ENCODE measurements at regions not wholly inside any gene's neighbourhood (a gene's known extent, or its start where the extent isn't known, plus 50 kb on each side); places are given as distances from the start of the nearest gene placed in this dataset.
"Not testable (repeated sequence)": the region's sequence is repeated elsewhere in the genome, so short reads cannot be mapped to it uniquely, and the experiment has no call there.

DNA sequence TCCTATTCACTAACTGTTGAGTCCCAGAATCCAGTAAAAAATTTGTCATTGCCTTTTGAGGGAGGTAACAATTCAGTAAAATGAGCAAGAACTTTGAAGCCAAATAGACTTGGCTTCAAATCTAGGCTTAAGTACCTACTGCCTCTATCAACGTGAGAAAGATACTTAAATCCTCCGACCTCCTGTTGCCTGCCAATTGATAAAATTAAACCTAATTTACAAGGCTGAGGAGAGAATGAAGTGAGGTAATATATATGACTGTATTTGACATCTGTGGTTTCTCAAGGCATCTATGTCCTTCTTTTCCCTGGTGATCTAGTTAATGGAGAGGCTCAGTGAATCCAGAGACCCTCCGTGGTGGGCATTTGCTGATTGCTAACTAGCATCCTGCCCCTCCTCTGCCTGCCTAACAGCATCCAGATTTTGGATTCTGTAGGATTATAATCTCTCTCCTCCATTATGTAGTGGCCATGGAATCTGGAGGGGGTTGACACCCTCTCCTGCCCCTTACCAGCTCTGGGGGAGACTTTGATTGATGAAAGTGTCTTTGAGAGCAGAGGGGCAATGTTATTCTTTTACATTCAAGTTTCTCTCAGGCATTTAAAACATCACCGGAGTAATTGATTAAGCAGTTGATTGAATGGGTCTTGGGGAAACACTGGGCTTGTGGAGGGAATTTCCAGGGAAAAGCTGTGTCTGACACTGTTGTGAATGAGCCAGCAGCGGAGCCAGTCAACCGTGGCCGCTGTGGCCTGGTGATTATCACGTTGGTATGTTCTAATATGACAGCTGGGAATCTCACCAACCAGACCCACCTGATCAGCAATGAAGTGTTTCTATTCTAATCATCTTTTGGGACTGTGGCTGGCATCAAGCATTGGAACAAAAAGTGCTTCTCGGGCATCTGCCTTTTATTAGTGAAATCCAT is 140.7 kb upstream of the FAM78B start:
- no peak for DNase-seq (ENCODE audit: low spot score)

DNA sequence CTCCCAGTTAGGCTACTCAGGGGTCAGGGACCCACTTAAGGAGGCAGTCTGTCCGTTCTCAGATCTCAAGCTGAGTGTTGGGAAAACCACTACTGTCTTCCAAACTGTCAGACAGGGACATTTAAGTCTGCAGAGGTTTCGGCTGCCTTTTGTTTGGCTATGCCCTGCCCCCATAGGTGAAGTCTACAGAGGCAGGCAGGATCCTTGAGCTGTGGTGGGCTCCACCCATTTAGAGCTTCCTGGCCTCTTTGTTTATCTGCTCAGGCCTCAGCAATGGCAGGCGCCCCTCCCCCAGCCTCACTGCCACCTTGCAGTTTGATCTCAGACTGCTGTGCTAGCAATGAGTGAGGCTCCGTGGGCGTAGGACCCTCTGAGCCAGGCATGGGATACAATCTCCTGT is 149.5 kb upstream of the FAM78B start:
- DNase-seq (ENCODE audit: low spot score), result not testable (repeated sequence)

DNA sequence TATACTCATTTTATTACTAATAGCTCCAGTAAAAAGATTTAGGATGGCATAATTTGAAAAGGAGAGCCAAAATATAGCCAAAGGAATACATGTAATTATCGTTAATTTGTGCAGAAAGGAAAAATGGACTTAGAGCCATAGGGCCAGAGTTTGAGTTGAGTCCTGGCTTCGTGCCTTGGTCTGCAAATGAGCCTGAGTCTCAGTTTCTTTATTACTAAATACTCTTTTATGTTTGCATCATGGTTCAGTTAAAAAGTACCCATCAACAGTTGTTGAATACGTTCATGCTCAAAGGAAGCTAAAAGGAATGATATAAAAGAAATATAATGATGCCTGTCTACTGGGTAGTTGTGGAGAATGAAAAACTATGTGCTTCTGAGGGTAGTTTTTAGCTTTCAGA is 155.7 kb upstream of the FAM78B start:
- no peak for DNase-seq (ENCODE audit: low spot score)

DNA sequence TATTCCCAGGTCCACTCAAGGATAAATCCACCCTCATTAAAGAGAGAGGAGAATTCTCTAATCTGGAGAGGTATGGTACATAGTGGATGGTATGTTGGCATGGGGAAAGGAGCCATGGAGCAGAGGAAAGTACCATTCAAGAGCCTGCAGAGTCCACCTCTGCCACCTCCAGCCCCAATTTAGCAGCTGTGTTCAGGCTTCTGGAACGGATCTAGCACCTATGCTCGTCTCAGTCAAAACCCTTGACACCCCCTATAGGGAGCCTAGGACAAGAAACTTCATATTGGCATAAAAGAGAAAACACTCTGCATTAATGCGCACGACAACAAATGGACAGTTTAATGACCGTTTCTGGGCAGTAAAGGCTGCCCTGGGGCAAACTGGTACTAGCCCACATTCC is 161.1 kb upstream of the FAM78B start:
- no peak for DNase-seq (ENCODE audit: low spot score)

DNA sequence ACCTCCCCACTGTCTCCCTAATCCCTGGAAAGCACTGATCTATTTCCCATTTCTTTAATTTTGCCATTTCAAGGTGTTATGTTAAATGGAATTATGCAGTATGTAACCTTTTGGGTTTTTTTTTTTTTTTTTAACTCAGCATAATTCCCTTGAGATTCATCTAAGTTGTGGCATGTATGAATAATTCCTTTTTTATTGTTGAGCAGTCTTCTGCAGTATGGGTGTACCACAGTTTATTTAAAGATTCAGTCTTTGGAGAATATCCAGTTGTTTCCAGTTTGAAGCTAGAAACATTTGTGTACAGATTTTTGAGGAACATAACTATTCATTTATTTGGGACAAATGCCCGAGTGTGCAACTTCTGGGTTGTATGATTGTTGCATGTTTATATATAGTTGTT is 162.2 kb upstream of the FAM78B start:
- no peak for DNase-seq (ENCODE audit: low spot score)

DNA sequence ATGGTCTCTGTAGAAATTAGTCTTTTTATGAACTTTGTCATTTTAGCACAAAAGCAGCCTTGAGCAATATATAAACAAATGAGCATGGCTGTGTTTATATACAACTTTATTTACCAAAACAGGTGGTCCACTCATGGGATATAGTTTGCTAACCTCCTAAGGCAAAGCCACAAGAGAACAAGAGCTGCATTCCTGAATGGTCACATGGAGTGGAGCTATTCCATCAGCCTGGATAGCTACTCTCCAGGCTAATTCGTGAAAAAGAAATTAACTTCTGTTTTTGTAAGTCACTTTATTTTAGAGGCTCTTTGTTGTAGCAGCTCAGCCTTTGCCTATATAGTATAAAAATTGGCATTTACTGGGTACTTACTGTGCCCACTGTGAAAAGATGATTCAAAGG is 163.3 kb upstream of the FAM78B start:
- no peak for DNase-seq (ENCODE audit: low spot score)

DNA sequence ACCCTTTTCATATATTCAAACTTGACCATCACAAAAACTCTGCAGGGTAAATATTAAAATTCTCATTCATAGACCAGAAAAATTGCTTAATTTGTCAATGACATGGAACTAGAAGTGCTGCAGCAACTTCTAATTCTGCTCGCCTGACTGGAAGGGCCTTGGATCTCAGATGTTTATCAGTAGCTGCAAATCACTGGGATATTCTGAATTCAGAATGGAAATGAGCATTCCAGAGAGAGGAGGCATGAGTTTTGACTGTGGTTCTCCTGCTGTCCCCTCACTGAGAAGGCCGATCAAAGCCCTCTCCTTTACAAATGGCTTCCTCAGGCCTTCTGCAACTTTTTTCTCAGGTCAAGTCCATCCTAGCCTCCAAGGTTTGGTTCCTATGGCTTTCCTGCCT is 171.3 kb upstream of the FAM78B start:
- DNase-seq (ENCODE audit: low spot score), result no peak

DNA sequence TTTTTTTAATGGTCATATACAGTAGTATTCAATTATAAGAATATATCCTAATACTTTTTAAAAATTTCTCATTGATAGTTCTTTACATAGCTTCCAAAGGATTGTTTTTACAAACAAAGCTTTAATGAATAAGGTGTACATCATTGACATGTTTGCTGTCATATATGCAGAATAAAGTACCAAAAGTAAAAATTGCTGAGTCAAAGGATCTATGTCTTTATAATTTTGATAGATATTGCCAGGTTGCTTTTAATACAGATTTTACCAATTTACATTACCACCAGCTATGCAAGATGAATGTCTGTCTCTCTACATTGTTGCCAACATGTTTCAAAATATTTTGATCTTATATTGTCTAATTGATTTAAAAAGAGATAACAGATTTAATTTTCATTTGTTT is 173.9 kb upstream of the FAM78B start:
- no peak for DNase-seq (ENCODE audit: low spot score)

DNA sequence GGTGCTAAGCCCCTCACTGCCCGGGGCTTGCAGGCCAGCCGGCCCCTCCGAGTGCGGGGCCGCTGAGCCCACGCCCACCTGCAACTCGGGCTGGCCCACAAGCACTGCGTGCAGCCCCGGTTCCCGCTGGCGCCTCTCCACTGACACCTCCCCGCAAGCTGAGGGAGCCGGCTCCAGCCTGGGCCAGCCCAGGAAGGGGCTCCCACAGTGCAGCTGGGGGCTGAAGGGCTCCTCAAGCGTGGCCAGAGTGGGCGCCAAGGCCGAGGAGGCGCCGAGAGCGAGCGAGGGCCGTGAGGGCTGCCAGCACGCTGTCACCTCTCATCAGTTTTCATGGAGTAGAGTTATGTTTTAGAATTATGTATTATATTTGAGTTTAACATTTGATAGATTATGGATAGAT is 176.5 kb upstream of the FAM78B start:
- no peak for DNase-seq (ENCODE audit: low spot score)

DNA sequence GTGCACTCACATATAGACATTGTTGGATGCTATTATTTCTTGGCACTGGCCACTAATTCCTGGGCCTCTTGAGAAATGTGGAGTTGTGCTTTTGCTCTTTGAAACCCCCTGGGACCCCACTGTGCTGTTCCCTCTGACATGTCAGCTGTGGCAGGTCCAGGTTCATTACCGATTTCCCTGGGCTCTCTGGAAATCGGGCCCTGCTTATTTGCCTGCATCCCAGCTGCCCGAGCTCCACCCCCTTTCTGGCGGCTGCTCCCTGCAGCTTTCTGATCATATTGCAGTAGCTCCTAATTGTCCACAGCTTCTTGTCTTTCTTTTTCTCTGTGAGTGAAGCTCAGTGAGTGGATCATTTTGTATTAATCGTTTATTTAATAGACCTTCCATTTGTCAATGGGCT is 183.7 kb upstream of the FAM78B start:
- DNase-seq (ENCODE audit: low spot score), result peak; percentile 63

DNA sequence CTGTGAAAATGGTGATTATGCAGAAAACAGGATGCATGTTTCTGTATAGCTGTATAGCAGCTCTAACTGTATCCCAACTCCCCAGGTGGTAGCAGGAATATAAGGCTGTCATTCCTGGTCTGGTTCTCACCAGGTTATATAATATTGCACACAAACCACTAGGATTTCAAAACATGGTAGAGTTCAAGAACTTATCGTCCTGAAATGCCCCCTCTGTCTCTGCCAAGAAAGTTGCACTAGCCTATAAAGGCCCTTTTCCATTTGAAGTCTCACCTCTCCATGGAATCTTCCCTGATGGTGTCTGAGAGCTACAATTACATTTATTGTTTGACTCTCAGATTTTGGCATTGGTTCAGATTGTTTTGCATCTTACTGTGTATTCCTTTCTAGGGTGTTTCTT is 184.9 kb upstream of the FAM78B start:
- DNase-seq (ENCODE audit: low spot score), result no peak

DNA sequence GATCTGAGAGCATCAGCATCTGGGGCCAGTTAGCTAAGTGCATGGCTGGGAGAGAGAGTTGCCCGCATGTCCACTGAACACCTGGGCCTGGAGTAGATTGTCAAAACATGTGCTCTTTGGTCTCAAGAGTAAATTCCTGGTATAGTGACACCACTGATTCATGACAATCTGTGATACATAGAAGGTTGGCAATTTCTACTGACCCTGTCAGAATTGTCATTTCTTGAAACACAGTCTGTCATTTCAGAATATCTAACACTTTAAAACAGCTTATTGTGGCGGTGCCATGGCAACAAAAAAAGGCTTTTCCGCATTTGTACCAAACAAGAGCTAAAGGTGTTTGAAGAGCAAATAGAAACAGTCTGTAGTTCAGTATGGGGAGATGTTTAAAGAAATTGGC is 186.4 kb upstream of the FAM78B start:
- DNase-seq (ENCODE audit: low spot score), result no peak

DNA sequence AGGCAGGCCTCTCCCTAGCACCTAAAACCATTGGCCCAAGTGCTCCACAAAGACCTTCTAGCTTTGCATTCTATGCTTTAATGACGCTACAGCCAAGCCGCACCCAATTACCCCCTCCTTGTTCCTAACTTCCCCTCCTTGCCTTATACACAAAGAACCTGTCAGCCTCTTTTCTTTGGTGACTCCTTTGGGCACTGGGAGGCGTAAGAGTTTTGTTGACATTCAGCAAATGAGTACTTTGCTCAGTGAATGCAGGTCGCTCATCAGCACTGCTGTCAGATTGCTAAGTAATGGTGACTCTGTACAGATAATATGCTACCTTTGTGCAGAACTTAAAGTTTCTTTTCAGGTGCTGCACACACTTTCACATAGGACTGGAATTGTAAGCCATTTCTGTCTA is 187.6 kb upstream of the FAM78B start:
- no peak for DNase-seq (ENCODE audit: low spot score)

DNA sequence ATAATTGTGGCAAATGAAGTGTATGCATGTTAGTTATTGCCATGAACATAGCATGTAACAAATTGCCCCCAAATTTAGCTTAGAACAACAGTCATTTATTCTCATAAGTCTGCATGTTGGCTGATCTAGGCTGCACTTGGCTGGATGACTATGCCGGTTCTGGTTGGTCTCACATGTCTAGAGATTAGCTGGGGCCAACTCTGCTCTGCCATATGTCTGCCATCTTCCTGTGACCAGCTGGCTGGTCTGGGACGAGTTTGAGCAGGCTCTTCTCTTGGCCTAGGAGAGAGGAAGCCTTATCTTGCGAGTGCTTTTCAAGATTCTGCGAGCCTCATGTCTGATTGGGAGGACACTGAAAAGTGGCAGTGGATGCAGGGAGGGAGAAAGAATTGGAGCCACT is 198.3 kb upstream of the FAM78B start:
- DNase-seq (ENCODE audit: low spot score), result no peak

DNA sequence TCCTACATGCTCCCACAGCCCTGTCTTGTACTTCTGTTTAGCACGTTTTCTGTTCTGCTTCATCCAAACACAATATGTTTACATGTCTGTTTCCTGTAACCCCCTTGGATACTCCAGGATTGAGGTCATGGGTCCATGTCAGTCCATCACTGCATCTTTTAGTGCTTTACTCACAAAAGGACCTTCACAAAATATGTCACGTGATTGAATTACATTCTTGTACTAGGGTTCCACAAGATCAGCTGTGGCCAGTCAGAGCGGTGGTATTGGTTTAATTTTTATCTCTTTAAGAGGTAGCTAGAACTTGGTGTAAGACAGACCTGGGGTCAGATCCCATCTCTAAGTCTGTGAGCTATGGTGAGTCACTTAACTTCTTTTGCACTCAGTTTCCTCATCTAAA is 201.2 kb upstream of the FAM78B start:
- DNase-seq (ENCODE audit: low spot score), result no peak

DNA sequence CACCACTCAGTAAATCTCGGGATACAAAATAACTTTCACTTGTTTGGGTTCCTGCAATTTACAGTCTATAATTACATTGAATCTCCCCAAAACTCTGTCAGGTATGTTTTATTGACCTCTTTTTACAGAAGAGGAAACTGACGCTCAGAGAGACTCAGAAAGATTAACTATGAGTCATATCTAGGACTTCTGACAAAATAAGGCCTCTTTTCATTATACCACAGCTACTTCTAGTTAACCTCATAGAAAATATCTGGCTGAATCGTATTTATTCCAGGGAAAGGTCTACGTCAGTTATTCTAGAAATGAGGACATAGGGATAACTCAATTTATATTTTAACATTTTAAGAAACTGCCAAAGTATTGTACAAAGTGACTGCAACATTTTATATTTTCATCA is 211.1 kb upstream of the FAM78B start:
- DNase-seq (ENCODE audit: low spot score), result no peak

DNA sequence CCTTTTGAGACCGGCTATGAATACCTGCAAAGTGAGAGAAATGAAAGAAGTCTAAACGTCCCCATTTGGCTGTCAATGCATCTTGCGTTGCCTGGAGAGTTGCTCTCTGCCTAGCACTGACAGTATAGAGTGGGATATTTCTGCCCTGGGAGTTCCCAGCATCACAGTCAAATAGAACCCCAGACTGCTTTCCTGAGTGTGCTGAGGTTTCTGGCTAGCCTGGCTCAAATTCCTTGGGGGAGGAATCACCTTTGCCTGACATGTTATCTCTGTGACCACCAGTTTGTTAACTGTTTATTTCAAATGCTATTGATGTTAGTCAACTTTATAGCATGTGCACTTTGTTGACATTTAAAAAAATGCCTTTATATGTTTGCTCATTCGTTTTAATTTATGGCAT is 212.0 kb upstream of the FAM78B start:
- DNase-seq (ENCODE audit: low spot score), result no peak

DNA sequence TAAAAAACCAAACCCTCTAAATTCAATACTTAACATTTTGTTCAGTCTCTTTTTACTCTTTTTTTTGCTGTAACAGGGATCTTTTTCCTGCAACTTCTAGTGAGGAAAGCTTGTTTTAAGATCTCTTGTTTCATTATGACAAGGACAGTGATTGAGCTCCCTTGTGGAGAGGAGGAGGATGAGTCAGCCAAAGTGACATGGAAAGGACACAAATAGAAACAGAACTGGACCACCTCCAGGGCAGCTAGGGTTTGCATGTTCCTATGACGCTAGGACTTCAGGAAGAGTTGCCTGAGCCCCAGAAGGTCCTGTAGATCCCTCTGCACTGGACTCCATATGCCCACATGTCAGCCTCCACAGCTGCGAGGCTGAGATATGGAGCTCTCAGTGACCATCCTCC is 212.6 kb upstream of the FAM78B start:
- DNase-seq (ENCODE audit: low spot score), result no peak

DNA sequence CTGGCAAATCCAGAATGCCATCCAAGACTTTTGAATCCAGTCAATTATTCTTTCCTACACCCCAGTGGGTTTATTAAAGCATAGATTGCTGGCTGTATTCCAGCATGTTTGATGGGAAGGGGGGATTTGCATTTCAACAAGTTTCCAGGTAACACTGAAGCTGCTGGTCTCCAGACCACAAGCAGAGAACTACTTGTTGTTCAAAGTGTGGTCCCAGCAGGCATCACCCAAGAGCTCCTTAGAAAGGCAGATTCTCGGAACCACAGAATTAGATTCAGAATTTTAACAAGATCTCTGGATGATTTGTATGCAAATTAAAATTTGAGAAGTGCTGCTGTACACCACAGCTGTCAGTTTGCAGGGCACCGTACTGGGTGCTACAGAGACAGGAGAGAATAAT is 216.3 kb upstream of the FAM78B start:
- DNase-seq (ENCODE audit: low spot score), result no peak

DNA sequence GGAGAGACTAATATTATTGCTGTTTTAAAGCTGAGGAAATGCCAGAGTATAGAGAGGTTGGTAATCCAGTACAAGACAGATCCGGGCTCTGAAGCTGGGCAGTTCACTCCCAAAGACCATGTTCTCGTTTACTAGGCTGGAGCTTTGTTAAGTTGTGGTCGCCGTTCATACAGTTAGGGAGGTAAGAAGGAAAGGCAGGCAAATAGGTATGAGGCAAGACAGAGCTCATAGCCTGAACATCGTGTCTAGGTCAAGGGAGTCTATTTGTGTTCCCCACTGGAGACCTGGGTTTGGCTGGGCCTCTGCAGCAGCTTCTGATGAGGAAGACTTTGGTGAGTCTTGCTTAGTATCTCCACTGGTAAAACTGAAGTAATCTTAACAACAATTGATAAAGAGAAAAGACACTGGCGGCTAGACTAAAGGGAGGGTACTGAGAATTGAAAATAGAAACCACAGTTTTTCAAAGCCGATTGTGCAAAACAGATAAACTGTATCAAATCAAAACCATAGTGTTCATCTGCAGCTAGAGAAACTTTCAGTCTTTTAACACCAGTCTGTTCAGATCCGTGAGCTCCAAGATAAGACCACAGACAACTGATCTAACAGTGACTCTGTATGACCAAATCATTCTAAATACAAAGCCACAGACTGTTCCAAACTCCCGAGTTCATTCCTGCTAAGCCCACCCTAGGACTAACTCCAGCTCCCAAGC is 217.0 kb upstream of the FAM78B start:
- DNase-seq (ENCODE audit: low spot score), result no peak

DNA sequence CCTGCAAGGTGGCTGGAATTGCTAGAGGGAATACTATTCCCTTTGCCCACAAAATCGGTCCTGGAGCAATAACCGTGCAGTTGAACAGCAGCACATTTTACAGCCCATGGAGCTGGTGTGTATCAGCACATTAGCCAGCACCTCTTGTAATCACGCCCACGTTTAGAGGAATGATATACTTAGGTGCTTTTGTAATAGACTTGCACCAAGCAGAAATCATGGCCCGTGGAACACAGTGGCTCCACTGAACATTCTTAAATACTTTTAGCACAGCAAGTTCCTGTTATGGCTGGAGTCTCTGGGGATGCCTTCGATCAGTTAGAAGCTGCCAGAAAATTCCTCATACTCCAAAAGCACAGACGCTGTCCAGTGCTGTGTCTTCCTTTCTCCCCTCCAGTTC is 218.1 kb upstream of the FAM78B start:
- no peak for DNase-seq (ENCODE audit: low spot score)

DNA sequence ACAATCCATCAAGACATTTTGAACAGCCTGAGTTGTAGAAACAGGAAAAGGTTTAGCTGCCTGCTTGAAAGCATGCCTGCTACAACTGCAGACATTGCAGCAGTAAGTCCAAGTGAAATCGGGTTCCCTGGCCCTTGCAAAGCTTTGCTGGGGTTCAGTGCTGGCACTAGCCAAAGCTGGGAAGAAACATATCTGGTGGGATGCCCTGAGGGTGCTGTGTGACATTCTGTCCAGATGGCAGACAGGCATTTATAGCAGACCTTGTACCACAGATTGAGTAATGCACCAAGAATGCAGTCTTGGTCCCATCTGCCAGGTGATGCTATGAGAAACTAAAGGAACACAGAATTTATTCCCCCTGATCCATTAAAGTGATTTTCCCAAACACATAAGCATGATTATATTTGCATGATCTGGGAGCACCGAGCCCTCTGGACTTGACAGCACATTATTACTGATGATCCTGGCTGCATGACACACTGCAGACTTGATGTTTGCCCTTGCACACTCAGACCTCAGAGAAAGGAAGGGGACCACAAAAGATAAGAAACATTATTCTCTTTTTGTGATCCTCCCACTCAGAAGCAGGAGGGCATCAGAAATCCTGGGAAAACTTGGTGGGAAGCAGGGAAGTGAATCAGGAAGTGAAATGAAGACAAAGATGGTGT is 223.7 kb upstream of the FAM78B start:
- no peak for DNase-seq (ENCODE audit: low spot score)

Measured in D341Med (cell line).